ENCODE measurements at regions not wholly inside any gene's neighbourhood (a gene's known extent, or its start where the extent isn't known, plus 50 kb on each side); places are given as distances from the start of the nearest gene placed in this dataset.

- DNase-seq: no peak
Measured at GRCh38 chr13:37923236-37923635, 53.7 kb upstream of the TRPC4 start.

- no peak for DNase-seq
Measured at GRCh38 chr13:37919329-37919880, 49.8 kb upstream of the TRPC4 start.

Data from CD4-positive, alpha-beta T cell treated with Interleukin-21 for 1 hour (primary cell).